SK-N-SH (cell line): ENCODE measurements at regions not wholly inside any gene's neighbourhood (a gene's known extent, or its start where the extent isn't known, plus 50 kb on each side); places are given as distances from the start of the nearest gene placed in this dataset.
"Not testable (repeated sequence)": the region's sequence is repeated elsewhere in the genome, so short reads cannot be mapped to it uniquely, and the experiment has no call there.

Experiments
- CTCF ChIA-PET: fragments of 300-600, 350-600 bp; formaldehyde crosslinking; extraction: SDS; loops from one replicate; lab custom pipeline; 2021; lab: Yijun Ruan, JAX
- POLR2A ChIA-PET: fragments of 350-600 bp; sonication (Branson Sonifier 250); formaldehyde crosslinking; extraction: SDS; loops from one replicate; lab custom pipeline; 2020; ENCODE audit warnings: antibody characterized with exemption, inconsistent platforms; lab: Yijun Ruan, JAX
- DNase-seq: peaks from one replicate; pipeline ENCODE4 v3.0.0; 2012
- H2AFZ ChIP-seq: fragments of 200-600 bp; sonication (generic); 2 replicates; pipeline ENCODE4 v1.8.1; 2016; ENCODE audit warnings: antibody characterized with exemption, mild to moderate bottlenecking, low read depth
- H3F3A ChIP-seq: fragments of 200-600 bp; sonication (generic); replicated peaks from 2 replicates; pipeline ENCODE3; 2016; ENCODE audit warnings: antibody characterized with exemption, mild to moderate bottlenecking; ENCODE audit not compliant: insufficient read depth
- H3K27ac ChIP-seq, 2 experiments: fragments of 200-500 bp in 1 of 2; fragments of 200-600 bp in 1 of 2; sonication (Bioruptor generic) in 1 of 2; sonication (generic), shearing (Covaris generic) in 1 of 2; 2 replicates each; pipeline versions ENCODE4 v1.5.1 to v1.6.1; 2014 to 2016; ENCODE audit warnings: low read depth in 2 of 2, inconsistent platforms in 1 of 2, low read length in 1 of 2, mild to moderate bottlenecking in 1 of 2, mixed read lengths in 1 of 2
- H3K27me3 ChIP-seq: fragments of 200-600 bp; sonication (generic), shearing (Covaris generic); 2 replicates; pipeline ENCODE4 v1.6.1; 2016; ENCODE audit warnings: mixed run types; ENCODE audit not compliant: insufficient read depth
- H3K36me3 ChIP-seq, 2 experiments: fragments of 200-500 bp in 1 of 2; fragments of 200-600 bp in 1 of 2; sonication (Bioruptor generic) in 1 of 2; sonication (generic) in 1 of 2; replicated peaks in 1 of 2; 2 replicates each; pipeline versions ENCODE3 to v1.5.1; 2014 to 2016; ENCODE audit warnings: low read length in 1 of 2, mild to moderate bottlenecking in 1 of 2; ENCODE audit not compliant: insufficient read depth in 2 of 2, control insufficient read depth in 1 of 2
- H3K4me1 ChIP-seq, 2 experiments: fragments of 200-500 bp in 1 of 2; fragments of 200-600 bp in 1 of 2; sonication (Bioruptor generic) in 1 of 2; sonication (generic), shearing (Covaris generic) in 1 of 2; 2 replicates each; pipeline versions ENCODE4 v1.5.1 to v1.6.1; 2014 to 2016; ENCODE audit warnings: low read depth in 1 of 2, low read length in 1 of 2, mixed run types in 1 of 2; ENCODE audit not compliant: insufficient read depth in 2 of 2, control insufficient read depth in 1 of 2
- H3K4me2 ChIP-seq: fragments of 200-600 bp; sonication (generic), shearing (Covaris generic); 2 replicates; pipeline ENCODE4 v1.6.1; 2017; ENCODE audit warnings: mixed run types
- H3K4me3 ChIP-seq, 2 experiments: fragments of 200-500 bp in 1 of 2; fragments of 200-600 bp in 1 of 2; sonication (Bioruptor generic) in 1 of 2; sonication (generic), shearing (Covaris generic) in 1 of 2; 2 replicates each; pipeline versions ENCODE4 v1.5.1 to v1.8.1; 2014 to 2016; ENCODE audit warnings: low read depth in 2 of 2, inconsistent platforms in 1 of 2, low read length in 1 of 2, mild to moderate bottlenecking in 1 of 2, mixed read lengths in 1 of 2, moderate library complexity in 1 of 2
- H3K79me2 ChIP-seq: fragments of 200-600 bp; sonication (generic); 2 replicates; pipeline ENCODE4 v1.8.1; 2017; ENCODE audit warnings: mild to moderate bottlenecking; ENCODE audit not compliant: insufficient read depth
- H3K9ac ChIP-seq: fragments of 200-600 bp; sonication (generic); 2 replicates; pipeline ENCODE4 v1.6.1; 2017; ENCODE audit warnings: mixed run types
- H3K9me2 ChIP-seq: fragments of 200-600 bp; sonication (generic); 2 replicates; pipeline ENCODE4 v1.6.1; 2017; ENCODE audit warnings: mixed run types
- H3K9me3 ChIP-seq: fragments of 200-600 bp; sonication (generic); 2 replicates; pipeline ENCODE4 v1.6.1; 2017; ENCODE audit warnings: mixed run types, mild to moderate bottlenecking, moderate library complexity
- H4K20me1 ChIP-seq: fragments of 200-600 bp; sonication (generic); 2 replicates; pipeline ENCODE4 v1.6.1; 2017; ENCODE audit warnings: mild to moderate bottlenecking, mixed run types; ENCODE audit not compliant: insufficient read depth
- EP300 ChIP-seq, 2 experiments: IDR thresholded peaks; 2 replicates each; pipeline versions ENCODE4 v1.4.0 to v1.6.1; 2012; ENCODE audit warnings: borderline replicate concordance in 1 of 2, low read depth in 1 of 2, low read length in 1 of 2
- FOSL2 ChIP-seq: IDR thresholded peaks from 2 replicates; pipeline ENCODE4 v1.4.0; 2012; ENCODE audit warnings: low read depth, mild to moderate bottlenecking, moderate library complexity, borderline replicate concordance
- FOXJ3 ChIP-seq: sonication (generic); formaldehyde crosslinking; IDR thresholded peaks from 2 replicates; pipeline ENCODE4 v1.5.1; 2020; ENCODE audit warnings: mild to moderate bottlenecking, missing genetic modification reagents
- GATA2 ChIP-seq: sonication (generic); formaldehyde crosslinking; IDR thresholded peaks from 2 replicates; pipeline ENCODE4 v1.5.0; 2020; ENCODE audit warnings: mild to moderate bottlenecking, missing genetic modification reagents
- MEF2A ChIP-seq: IDR thresholded peaks from 2 replicates; pipeline ENCODE4 v1.4.0; 2012; ENCODE audit warnings: low read depth, borderline replicate concordance
- MXI1 ChIP-seq: IDR thresholded peaks from 2 replicates; pipeline ENCODE4 v1.6.1; 2012; ENCODE audit warnings: mild to moderate bottlenecking, low read depth, low read length, improper control_type of control experiment
- RAD21 ChIP-seq: IDR thresholded peaks from 2 replicates; pipeline ENCODE4 v1.6.1; 2012; ENCODE audit warnings: mild to moderate bottlenecking, low read length
- SIN3A ChIP-seq: IDR thresholded peaks from 2 replicates; pipeline ENCODE4 v1.6.1; 2012; ENCODE audit warnings: low read depth, mild to moderate bottlenecking, low read length, moderate library complexity, borderline replicate concordance
- YY1 ChIP-seq: IDR thresholded peaks from 2 replicates; pipeline ENCODE4 v1.4.0; 2012; ENCODE audit warnings: low read depth, mild to moderate bottlenecking
- WGBS: methylation state at CpG from one replicate; pipeline ENCODE4 v1.1.6; 2017; ENCODE audit warnings: low lambda C conversion rate; 5-methylcytosine and 5-hydroxymethylcytosine counted together
- TF ChIP-seq, protein P1 (sequence below): IDR thresholded peaks from 2 replicates; pipeline ENCODE4 v1.4.0; 2012; ENCODE audit warnings: low read depth, borderline replicate concordance

DNA sequence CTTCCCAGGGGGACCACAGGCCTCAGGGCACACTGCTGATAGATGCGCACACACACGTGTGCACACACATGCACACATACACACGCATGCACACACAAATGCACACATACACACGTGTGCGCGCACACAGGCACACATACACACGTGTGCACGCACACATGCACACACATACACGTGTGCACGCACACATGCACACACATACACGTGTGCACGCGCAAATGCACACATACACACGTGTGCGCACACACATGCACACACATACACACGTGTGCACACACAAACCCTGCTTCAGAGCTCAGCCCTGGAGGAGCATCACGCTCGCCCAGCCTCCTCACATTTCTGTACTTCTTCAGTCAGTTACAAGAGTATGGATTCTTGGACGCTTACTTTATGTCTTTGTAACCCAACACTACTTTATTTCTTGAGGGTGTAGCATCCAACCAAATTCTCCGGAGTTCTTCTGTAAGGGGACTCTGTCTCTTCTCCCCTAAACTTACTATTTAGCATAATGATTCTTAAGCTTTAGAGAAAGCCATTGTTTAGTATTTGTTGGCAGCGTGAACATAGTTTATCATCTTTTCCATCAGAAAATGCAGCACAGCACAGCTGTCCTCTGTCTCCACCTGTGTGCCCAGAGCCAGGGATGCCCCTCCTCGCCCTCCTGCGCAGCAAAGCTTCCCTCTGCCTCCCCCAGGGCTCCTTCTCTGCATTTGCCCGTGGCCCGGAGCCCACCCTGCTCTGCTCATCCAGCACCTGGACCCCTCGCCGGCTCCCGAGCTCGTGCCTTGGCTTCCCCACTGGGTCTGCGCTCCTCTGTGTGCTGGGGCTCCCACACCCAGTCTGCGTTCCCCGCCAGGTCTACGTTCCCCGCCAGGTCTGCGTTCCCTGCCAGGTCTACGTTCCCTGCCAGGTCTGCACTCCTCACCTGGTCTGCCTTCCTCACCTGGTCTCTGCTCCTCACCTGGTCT lies 74.4 kb upstream of the CTDP1 start:
- Histone ChIP-seq H3K79me2 (no peaks in the 10 kb centered on the region), H3K27ac (no peak overlapping the region), H3K4me2 (no peak overlapping the region), H4K20me1 (no peaks in the 10 kb centered on the region), H3F3A (peaks cover 3% of the 10 kb centered on the region), H3K4me1 (no peaks in the 10 kb centered on the region), H3K27me3 (peaks cover 82% of the 10 kb centered on the region), H2AFZ (no peak overlapping the region), H3K4me3 (no peak overlapping the region), H3K36me3 (no peaks in the 10 kb centered on the region), H3K9me2 (no peaks in the 10 kb centered on the region), H3K9ac (no peak overlapping the region), H3K9me3 (no peaks in the 10 kb centered on the region)
- CTCF ChIA-PET = no interaction called here
- POLR2A ChIA-PET = no interaction called here
- no peak for DNase-seq
- WGBS = 54% methylated on average over 33 of the region's 36 CpGs
- TF ChIP-seq MEF2A = no peak
- no peak for TF ChIP-seq FOSL2
- TF ChIP-seq MXI1 = no peak

DNA sequence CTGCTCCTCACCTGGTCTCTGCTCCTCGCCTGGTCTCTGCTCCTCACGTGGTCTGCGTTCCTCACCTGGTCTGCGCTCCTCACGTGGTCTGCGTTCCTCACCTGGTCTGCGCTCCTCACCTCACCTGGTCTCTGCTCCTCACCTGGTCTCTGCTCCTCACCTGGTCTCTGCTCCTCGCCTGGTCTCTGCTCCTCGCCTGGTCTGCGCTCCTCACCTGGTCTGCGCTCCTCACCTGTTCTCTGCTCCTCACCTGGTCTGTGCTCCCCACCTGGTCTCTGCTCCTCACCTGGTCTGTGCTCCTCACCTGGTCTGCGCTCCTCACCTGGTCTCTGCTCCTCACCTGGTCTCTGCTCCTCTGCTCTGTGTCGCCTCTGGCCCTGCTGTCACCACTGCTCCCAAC lies 73.5 kb upstream of the CTDP1 start:
- H3K9me2 ChIP-seq, H3K4me2 ChIP-seq, H2AFZ ChIP-seq, H3K9ac ChIP-seq, CTCF ChIA-PET, H3K9me3 ChIP-seq, H4K20me1 ChIP-seq, H3F3A ChIP-seq, H3K36me3 ChIP-seq, H3K4me3 ChIP-seq, H3K27ac ChIP-seq, DNase-seq, POLR2A ChIA-PET, H3K79me2 ChIP-seq, H3K4me1 ChIP-seq: not testable (repeated sequence)
- WGBS = 59% methylated on average over 13 of the region's 13 CpGs
- H3K27me3 ChIP-seq = peaks cover 84% of the 10 kb centered on the region

DNA sequence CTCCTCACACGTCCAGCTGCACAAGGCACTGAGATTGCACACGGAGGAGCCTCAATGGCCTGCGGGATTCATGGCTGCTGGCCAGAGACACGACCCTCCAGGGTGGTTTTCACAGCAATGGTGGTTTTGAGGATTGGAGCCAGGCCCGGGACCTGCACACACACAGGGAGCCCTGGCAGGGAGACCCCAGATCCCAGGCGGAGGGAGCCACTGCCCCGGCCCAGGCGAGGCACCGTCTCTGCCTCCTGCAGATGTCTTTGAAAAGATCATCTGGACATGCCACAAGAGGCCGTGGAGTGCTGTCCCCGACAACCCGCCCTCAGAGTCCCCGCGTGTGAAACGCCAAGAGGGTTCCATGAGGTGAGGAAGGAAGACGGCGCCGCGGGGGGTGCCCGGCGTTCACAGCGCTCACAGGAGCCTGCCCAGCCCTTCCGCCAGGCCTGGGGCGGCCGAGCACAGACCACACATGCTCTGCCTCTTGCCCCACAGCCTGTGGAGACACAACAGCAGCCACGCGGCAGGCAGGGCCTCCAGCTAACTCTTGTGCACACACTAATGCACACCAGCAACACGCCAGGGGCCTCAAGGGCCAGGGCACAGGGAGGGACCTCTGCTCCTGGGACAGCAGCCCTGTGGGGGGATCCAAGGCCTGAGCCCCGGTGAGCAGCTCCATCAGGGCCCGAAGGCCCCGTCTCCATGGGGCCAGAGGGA lies 72.8 kb upstream of the CTDP1 start:
- peaks cover 84% of the 10 kb centered on the region for H3K27me3 ChIP-seq
- 13% methylated on average over 9 of the region's 31 CpGs for WGBS
- H3F3A ChIP-seq = peaks cover 3% of the 10 kb centered on the region
- no peaks in the 10 kb centered on the region for H3K9me2 ChIP-seq
- CTCF ChIA-PET = no interaction called here
- no peaks in the 10 kb centered on the region for H4K20me1 ChIP-seq
- H2AFZ ChIP-seq = no peak overlapping the region
- no peaks in the 10 kb centered on the region for H3K4me1 ChIP-seq
- no peak overlapping the region for H3K4me2 ChIP-seq
- DNase-seq = no peak
- H3K36me3 ChIP-seq = no peaks in the 10 kb centered on the region
- H3K79me2 ChIP-seq = no peaks in the 10 kb centered on the region
- POLR2A ChIA-PET = no interaction called here
- no peak overlapping the region for H3K27ac ChIP-seq
- TF ChIP-seq SIN3A = no peak
- no peak for TF ChIP-seq EP300 (IDR thresholded peaks at IDR 0.05; ENCODE audit: borderline replicate concordance in 1 of 2, low read depth in 1 of 2, low read length in 1 of 2)
- TF ChIP-seq MXI1 = no peak
- TF ChIP-seq GATA2 (CRISPR knock-in tag) = no peak
- TF ChIP-seq FOSL2 = no peak
- no peak for TF ChIP-seq RAD21
- TF ChIP-seq YY1 = no peak
- no peak for TF ChIP-seq FOXJ3 (CRISPR knock-in tag)
- TF ChIP-seq, protein P1, sequence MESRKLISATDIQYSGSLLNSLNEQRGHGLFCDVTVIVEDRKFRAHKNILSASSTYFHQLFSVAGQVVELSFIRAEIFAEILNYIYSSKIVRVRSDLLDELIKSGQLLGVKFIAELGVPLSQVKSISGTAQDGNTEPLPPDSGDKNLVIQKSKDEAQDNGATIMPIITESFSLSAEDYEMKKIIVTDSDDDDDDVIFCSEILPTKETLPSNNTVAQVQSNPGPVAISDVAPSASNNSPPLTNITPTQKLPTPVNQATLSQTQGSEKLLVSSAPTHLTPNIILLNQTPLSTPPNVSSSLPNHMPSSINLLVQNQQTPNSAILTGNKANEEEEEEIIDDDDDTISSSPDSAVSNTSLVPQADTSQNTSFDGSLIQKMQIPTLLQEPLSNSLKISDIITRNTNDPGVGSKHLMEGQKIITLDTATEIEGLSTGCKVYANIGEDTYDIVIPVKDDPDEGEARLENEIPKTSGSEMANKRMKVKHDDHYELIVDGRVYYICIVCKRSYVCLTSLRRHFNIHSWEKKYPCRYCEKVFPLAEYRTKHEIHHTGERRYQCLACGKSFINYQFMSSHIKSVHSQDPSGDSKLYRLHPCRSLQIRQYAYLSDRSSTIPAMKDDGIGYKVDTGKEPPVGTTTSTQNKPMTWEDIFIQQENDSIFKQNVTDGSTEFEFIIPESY = no peak
- TF ChIP-seq, all 33 proteins: peak for 0
- no peaks in the 10 kb centered on the region for H3K9me3 ChIP-seq
- no peak overlapping the region for H3K4me3 ChIP-seq
- H3K9ac ChIP-seq = no peak overlapping the region
